Activated CD8-positive, alpha-beta memory T cell treated with anti-CD3 and anti-CD28 coated beads, Interleukin-2, amount 50 U/mL, for 48 hours (primary cell): ENCODE measurements at regions not wholly inside any gene's neighbourhood (a gene's known extent, or its start where the extent isn't known, plus 50 kb on each side); places are given as distances from the start of the nearest gene placed in this dataset.

Experiments
- DNase-seq: peaks from one replicate; pipeline ENCODE4 v3.0.0-alpha.2; 2020

GRCh38 chr1:56390934-56391731 lies 188.2 kb downstream of the PLPP3 start:
- no peak for DNase-seq

DNA sequence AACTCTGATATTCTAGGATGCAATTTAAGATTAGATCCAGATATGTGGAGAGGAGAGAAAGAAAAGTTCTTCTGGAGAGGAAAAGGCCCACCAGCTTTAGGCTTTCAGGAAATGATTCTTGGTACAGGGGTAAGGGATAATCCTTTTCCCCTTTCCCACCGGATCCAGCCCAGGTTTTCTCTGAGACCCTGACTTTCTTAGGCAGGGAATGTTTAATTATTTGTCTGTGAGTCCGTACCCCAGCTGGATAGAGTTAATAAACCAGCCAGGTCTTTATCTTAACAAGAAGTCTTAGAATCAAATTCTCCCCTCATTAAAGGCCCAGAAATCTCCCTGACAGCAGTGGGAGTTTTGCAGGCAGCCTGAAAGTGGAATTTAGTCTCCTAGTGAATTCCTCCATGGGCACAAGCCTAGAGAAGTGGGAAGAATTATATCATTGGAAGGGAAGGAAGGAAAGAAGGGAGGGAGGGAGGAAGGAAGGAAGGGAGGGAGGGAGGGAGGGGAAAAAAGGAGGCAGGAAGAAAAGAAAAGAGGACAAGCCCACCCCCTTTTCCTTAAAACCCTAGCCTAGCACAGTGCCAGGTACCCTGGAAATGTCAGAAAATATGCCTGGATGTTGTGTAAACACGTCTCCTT lies 189.0 kb downstream of the PLPP3 start:
- DNase-seq, result no peak

DNA sequence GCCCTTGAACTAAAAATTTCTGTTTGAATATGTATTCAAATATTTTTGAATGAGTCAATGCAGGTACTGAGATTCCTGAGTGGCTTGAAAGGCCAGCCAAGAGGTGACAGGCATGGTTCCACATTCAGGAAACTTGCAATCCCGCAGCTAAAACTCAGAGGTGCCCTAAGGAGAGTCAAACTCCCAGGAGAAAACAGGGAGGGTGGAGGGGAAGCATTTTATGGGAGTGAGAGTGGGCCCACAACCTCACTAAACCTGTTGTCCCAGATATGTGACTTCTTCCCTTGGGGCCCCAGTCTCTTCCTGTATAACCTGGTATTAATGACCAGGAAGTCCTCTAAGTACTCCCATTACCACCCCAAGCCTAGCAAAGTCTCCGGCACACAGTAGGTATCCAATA lies 189.6 kb downstream of the PLPP3 start:
- no peak for DNase-seq

DNA sequence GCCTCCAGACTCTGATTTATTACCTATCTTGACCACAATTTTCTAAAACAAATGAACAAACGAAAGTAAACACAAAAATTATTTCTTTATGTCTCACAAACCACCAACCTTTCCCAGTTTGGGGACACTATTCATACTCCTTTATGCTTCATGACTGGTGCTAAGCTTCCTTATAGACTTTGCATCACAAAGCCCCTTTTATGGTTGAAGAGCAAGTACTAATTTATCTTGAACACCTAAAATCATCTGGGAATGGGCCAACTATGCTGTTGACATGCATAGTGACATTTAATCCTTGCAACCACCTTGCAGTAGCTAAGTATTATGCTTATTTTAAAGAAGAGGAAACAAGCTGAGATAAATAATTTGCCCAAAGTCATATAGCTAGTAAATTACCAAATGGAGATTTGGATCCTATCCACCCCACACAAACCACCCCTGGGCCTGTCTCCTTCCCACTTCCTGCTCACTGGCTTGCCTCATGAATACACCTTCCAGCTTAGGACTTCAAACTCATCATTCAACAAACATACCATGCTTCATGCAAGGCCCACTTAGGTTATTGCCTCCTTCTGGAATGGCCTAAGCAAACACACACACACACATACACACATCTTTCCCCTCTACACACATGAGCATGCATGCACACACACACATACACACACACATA lies 192.2 kb downstream of the PLPP3 start:
- no peak for DNase-seq

DNA sequence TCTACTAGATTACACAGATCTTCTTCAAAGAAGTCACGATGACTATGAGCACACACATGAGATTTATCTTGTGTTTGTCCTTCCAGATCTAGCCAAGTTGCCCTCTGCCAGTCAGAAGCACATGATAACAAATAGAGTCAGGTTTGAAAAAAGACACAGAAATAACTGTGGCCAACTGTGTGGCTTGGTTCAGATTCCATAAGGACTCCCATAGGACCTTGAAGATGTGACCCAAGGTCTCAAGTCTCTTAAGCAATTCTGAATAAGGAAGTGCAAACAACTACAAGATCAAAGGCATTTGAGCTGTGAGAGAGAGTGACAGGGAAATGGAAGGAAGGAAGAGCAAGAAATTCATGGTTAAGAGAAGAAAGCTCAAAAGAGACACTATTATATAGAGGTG lies 194.0 kb downstream of the PLPP3 start:
- no peak for DNase-seq

- no peak for DNase-seq
Observed at GRCh38 chr1:56382929-56383328, 196.4 kb downstream of the PLPP3 start.

DNA sequence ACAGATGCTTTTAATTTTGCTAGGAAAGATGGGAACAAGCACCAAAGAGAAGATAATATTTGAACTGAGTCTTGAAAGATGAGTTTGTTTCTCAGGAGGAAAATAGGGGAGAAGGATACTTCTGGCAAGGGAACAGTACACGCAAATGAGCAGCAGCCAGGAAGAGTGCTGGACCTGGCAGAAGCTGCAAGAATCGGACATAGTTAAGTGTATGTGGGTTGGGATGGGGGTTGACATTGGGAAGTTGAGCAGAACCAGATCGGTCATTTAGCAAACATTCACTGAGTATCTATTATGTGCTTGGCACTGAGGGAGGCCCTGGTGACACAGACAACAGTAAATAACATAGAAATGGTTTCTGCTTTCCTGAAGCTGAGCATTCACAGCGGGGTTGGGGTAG lies 198.8 kb downstream of the PLPP3 start:
- no peak for DNase-seq

- no peak for DNase-seq
Observed at GRCh38 chr1:56378341-56379070, 200.9 kb downstream of the PLPP3 start.

DNA sequence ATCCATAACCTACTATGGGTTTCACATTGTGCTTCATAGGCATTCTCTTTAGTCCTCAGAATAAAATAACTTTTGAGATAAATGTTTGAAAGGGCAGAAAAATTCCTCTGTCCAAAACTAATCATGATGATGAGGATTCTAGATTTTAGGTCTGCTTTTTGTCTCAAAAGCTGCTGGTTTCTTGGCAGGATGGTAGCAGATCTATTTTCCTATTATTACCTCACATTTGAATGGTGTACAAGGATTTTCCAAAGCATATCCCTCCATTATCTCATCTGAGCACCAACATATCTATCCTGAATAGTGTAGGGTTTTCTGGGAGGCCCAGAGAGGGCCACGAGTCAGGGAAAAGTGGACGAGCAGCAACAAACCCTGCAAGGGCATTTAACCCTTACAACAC lies 201.9 kb downstream of the PLPP3 start:
- DNase-seq, result no peak

GRCh38 chr1:56376188-56376984 lies 203.0 kb downstream of the PLPP3 start:
- no peak for DNase-seq

DNA sequence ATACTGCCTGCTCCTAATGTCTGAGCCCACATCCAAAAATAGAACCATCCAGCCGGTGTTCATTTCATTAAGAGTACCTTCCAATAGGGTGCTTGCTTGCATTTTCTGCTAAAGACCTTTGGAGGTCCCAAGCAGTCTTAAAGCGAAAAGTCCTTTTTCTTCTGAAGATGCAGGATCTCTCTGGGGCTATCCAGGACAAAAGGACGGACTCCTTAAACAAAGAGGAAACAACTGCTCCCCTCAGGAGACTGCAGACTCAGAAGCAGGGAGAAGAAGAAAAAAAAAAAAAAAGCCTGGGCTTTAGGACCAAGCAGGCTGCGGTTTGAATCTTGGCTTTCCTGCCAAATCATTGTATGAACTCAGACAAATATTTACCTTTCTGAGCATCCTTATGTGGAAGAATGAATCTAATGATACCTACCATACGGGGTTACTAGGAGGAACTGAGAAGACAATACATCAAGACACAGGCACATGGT lies 204.0 kb downstream of the PLPP3 start:
- no peak for DNase-seq

DNA sequence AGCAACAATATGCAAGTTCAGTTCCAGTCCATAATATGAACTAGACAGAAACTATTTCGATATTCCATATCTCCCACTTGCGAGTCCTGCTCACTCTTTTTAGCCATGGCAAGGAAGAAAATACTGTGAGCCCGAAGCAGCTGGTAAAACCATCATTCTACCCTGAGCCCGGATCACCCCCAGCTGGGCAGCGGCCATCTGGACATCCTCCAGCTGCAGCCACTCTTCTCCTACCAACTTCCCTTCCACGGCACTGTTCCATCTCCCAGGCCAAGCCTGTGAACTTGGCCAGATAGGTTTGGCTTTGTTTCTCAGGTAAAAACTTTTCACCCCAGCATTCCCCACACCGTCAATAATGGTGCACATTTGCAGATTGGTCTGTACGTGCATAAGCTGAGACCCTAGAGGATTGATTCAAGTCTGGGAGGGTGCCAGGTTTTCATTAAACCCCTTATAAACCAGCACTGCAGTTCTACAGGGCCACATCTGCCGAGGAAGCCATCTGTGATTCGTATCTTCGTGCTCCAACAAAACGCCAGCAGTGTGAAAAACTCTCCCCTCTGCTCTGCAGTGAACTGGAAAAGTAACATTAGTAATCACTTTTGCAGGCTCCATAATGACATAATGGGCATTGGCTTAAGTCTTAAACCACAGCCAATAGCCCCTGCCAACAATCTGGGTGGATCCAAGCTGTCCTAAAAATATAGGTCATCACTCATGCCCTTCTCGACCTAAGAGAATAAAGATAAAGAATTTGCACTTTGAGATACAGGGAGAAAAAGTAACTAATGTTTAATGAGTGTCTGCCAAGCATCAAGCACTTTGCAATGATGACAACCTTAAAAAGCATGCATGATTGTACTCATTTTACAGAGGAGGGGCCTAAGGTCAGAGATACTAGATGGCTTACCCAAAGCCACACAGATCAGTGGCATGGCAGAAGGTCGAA lies 205.1 kb downstream of the PLPP3 start:
- no peak for DNase-seq

DNA sequence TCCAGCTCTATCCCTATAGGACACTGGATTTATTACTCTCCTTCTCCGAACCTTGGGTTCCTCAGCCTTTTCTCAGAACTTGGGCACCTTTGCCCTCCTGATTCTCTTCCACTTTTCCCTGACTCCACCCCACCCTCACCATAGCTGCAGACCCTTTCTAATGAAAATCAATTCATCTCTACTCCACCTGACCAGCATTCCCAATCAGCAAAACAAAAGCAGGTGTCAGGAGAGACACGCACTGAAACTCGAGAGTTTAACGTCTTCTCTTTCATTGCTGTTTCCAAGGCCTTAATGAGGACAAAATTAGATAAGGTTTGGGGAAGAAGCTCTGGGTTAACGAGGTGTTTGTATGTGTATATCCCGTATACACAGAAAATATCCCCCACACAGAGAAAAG lies 208.8 kb downstream of the PLPP3 start:
- no peak for DNase-seq

DNA sequence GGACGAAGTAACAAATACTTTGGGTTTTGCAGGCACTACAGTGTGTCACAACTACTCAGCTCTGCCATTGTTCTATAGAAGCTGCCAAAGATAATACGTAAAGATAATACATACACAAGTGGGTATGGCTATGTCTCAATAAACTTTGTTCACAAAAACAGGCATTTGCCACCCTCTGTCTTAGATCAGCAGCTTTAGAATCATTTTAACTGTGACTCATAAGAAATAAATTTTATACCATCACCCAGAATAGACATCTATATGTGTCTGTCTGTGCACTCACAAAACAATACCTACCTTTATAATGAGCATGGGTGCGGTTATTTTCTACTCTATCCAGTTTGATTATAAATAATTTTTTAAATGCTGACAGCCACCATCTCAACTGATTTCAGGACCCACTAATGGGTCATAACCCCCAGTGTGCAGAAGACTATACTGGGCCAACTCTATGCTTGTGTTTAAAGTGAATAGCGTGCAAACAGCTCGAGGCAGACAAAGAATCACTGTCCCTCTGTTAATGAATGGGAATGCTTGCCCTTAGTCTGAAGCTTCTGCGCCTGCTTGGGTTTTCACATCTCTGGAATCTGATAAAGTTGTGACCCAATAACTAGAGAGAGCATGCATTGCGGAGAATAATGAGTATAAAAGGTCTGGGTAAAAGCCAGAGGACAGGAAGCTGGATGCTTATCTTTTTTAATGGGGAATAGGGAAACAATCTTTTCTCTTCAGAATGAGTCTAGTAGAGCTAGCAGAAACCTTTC lies 216.2 kb downstream of the PLPP3 start:
- no peak for DNase-seq

DNA sequence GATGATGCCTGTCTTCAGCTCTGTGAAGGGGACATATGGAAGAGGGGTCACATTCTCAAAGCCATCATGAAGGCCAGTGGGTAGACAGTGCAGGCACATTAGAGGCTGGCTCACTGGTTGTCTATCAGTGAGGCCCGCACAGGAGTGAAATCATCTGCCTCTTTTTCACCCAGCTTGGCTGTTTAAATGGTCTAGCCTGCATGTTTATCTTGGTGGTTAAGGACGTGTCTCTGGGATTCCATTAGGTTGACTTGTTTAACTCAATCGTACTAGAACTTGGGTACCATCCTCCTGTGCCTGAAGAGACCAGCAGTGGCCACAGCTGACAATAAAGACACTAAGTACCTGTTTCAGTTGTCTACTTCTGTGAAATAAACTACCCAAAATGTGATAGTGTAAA lies 219.3 kb downstream of the PLPP3 start:
- no peak for DNase-seq

DNA sequence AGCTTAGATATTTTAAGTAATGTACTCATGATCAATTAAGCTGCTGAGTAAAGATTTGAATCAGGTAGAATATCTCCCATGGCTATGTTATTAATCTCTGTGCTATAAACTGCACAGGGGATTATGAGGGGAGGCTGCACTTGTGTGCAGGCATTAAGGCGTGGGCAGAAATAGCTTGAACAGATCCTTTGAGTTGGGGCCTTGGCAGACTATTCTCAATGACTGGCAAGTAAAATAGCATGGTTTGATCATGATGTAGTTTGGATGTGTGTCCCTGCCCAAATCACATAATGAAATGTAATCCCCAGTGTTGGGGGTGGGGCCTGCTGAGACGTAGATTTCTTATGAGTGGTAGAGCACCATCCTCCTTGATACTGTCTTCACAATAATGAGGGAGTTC lies 220.3 kb downstream of the PLPP3 start:
- DNase-seq, result no peak

GRCh38 chr1:56357927-56358690 lies 221.3 kb downstream of the PLPP3 start:
- DNase-seq, result no peak

GRCh38 chr1:56356376-56356990 lies 222.9 kb downstream of the PLPP3 start:
- DNase-seq, result no peak

DNA sequence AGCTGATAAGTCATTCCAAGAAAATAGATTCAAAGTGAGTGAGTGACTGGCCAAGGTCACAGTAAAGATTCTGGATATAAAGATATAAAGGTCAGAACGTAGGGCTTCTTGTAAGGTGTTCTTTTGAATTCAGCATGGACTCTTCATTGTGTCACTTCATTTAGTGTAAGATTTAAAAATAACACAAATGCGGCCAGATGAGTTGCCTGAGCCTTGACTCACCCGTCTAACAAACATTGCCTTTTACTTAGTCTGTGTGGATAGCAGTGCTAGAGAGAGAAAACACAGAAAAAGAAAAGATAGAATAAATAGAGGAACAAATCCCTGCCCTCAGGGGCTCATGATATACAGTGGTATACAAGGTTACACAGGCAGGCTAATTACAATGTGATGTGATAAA lies 223.4 kb downstream of the PLPP3 start:
- DNase-seq, result no peak
